Lung microvascular endothelial cell (primary cell): ENCODE measurements at regions not wholly inside any gene's neighbourhood (a gene's known extent, or its start where the extent isn't known, plus 50 kb on each side); places are given as distances from the start of the nearest gene placed in this dataset.

ENCODE experiments used
- DNase-seq, 2 donors: peaks; one replicate each; pipeline versions ENCODE4 v3.0.0 to v3.0.0-alpha.2; 2010; ENCODE audit warnings: low read depth in 2 of 2

DNA sequence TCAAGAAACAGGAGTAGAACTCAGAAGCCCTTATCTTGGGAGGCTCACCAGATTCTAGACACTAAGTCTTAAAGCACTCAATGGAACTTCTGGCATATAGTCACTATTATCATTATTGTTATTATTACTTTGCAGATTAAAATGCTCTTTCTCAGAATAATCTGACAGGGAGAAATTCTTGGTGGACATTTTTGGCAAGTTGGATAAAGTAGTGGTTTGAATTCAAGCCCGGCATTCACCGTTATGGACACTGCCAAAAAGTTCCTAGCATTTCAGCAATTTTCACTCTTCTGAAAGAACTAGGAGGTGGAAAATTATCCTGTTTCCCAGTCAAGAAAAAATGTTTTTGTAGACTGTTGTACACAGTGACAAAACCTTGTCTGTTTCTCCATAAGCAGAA is 179.6 kb upstream of the ISX start:
- DNase-seq = no peak

- DNase-seq = no peak
Observed at GRCh38 chr22:34886812-34887211, 179.1 kb upstream of the ISX start.

DNA sequence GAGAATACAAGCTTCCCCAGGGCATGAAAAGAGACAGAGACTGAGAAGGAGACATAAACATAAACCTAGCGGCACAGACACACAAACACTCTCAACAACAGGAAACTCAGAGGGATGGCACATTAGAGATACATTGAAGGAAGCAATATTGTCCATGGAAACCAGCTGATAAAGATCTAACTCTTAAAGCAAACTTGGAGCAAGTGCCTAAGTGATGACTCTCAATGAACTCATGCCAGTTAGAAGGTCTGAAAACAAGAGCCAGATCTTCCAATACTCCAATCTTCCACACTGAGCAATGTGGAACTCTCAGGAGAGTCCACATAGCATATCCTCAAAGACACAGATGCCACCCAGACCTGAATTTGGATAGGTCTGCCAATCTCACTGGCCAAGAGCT is 168.8 kb upstream of the ISX start:
- DNase-seq = no peak

GRCh38 chr22:34902335-34902734 is 163.6 kb upstream of the ISX start:
- DNase-seq = no peak

GRCh38 chr22:34903416-34903815 is 162.5 kb upstream of the ISX start:
- DNase-seq = no peak

- no peak for DNase-seq
Observed at GRCh38 chr22:34904486-34904885, 161.5 kb upstream of the ISX start.

GRCh38 chr22:34913826-34914225 is 152.1 kb upstream of the ISX start:
- no peak for DNase-seq

- DNase-seq = no peak
Observed at GRCh38 chr22:34914846-34915245, 151.1 kb upstream of the ISX start.

GRCh38 chr22:34917239-34917638 is 148.7 kb upstream of the ISX start:
- DNase-seq = no peak

DNA sequence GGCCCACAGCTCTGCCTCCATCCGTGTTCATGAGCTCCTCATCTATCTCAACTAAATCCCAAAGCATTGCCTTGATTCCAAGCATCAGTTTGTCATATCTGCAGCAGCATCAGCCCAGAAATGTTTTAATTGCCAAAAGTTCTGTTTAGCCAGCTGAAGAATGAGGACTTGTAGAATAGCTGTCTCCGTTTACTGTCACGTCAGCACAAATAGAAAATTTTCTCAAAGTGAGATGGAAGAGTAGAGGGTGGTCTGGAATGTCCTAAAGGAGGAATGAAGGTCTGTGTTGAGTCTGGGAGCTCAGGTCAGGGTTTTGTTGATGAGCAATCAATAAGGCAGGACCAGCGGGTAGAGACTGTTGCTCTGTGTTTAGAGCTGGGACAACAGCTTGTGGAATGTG is 134.9 kb upstream of the ISX start:
- no peak for DNase-seq

- no peak for DNase-seq
Observed at GRCh38 chr22:34934261-34934660, 131.7 kb upstream of the ISX start.

DNA sequence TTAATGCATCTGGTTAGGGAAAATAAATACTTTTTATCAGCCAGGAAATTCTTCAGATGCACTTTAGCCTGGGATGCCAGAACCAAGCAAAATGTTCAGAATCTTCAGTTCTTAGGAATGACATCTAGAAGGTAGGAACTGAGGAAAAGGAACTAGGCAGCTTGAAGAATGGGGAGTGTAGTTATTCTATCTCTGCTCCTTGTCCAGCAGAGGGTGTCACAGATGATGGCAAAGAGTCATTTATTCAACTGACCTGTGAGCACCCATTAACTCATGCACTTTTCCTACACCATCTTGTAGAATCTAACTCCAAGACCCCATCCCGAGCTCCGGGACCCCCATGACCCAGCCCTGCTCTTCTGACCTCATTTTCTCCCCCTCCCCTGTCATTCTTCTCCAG is 122.1 kb upstream of the ISX start:
- DNase-seq = no peak

DNA sequence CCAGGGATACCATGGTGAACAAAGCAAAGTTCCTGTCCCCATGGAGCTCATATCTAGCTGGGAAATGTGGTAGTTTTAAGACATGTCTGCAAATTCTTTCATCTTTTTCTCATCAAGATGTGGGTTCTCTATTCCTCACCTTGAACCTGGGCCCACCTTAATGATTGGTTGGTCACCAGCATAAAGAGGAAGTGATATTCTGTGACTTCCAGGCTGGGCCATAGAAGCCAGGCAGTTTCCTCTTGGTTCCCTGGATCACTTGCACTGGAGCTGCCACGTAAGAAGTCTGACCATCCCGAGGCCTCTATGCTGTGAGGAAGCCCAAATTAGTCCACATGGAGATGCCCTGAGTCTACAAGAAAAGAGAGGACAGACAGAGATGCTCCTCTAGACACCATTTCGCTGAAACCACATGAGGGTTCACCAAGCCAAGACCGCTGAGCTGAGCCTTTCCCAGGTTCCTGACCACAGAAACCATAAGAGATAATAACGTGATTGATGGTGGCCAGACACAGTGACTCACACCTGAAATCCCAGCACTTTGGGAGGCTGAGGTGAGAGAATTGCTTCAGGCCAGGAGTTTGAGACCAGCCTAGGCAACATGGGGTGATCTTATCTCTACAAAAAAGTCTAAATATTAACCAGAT is 119.5 kb upstream of the ISX start:
- DNase-seq = no peak

DNA sequence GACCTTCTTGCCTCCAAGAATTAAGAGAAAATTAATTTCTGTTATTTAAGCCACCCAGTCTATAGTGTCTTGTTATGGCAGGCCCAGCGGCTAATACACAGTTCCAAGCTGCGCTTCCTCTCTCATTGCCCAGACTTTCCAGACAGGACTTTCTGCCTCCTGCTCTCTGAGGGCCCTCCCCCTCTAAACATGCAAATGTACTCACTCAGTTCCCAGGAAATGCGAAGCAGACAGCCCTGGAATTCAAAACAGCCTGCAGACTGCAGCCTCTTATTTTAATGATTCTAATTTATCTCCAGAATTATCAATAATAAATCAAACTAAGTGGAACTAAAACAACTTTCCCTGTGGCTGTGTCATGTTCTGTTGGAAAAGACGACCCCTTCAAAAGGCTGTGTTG is 115.5 kb upstream of the ISX start:
- no peak for DNase-seq

- no peak for DNase-seq
Observed at GRCh38 chr22:34951212-34951611, 114.7 kb upstream of the ISX start.

DNA sequence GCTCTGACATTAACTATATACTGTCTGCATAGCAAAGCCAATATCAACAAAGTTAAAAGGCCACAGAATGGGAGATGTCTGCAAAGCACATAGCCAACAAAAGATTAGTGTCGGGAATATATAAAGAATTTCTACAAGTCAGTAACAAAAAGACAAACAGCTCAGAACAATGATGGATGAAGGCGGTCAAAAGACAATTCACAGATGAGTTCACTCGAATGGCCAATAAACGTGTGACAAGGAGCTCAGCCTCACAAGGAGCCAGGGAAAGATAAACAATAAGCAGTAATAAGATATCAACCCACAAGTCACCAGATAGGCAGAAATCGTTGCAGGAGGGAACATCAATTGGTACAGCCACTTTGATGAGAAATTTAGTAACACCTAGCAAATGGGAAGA is 106.0 kb upstream of the ISX start:
- DNase-seq = no peak

GRCh38 chr22:34966980-34967565 is 98.9 kb upstream of the ISX start:
- DNase-seq = no peak

DNA sequence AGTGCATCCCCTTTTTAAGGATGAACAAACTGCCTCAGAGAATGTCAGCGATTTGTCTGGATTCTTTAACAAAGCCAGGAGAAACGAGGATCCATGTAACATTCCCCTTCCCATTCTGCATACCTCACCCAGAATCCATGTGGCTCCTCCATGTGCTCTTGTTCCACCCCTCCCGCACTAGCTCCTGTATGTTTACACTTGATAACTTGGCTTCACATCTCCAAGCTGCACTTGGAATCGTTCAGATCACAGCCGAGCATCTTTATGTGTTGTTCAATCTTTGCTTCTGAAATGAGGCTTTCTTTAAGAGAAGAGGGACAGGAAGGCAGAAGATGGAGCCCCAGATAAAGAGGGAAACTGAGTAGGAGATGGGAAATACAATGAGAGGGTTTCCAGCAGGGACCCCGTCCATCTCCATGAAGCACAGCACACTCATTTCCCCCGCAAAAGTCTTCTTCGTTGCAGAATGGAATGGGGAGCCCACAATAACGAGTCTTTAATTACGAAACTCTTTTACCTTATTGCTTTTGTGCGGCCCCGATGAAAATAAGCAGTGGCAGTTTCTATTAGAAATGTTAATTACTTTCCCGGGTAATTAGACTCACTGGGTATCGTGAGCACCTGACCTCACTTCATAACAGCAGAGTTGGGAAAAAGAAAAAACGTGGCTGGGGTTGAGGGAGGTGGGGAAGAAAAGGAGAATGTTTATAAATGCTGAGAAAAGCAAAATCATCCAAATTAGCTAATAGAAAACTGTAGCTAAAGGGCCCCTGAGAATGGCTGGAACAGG is 96.8 kb upstream of the ISX start:
- no peak for DNase-seq

GRCh38 chr22:34971456-34971855 is 94.5 kb upstream of the ISX start:
- DNase-seq = no peak

DNA sequence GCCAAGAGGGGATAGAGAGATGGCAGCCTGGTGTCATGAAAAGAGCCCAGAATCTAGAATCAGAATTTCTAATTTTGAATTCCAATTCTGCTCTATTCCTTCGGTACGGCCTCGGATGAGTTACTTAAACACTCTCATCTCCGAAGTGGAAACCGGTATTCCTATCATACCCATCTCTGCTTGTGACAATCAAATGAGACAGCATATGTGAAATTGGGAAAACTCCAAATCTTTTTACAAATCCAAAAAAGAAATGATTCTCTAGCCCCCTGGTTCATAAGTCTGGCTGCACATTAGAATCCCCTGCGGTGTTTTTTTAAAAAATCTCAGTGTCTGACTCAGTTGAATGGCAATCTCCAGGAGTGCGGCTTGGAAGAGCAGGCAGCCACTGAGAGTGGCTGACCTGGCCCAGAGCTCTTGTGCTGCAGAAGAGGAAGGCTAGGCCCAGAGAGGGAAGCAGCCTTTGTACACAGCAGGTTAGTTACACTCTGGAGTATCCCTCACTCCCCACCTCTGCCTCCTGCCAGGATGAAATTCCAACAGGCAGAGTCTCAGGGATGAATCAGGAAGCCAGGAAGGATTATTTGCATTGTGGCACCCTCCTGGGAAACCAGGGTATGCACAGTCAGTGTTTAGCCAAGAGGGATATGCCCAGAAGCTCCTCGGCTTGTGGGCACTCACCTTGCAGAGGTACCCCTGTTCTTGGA is 93.6 kb upstream of the ISX start:
- no peak for DNase-seq

DNA sequence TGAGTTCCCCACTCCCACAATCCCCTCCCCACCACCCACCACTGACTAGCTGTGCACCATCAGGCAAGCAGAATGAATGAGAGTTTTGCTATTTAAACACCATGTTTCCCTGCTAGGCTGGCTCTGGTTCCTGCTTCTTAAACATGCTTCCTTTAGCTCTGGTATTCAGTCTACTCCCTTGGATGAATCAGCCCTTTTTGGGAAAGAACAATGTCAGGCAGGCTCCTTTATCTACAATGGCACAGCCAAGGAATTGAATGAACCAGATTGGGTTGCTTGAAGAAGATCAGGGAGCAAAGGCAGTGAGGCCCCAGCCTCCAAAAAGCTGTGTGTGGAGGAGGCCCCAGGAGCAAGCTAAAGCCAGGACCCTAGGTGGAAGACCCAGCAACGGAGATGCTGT is 92.9 kb upstream of the ISX start:
- no peak for DNase-seq

- DNase-seq = no peak
Observed at GRCh38 chr22:34973926-34974325, 92.0 kb upstream of the ISX start.
